WTC11 (cell line): ENCODE measurements at regions not wholly inside any gene's neighbourhood (a gene's known extent, or its start where the extent isn't known, plus 50 kb on each side); places are given as distances from the start of the nearest gene placed in this dataset.

Experiments
- ATAC-seq: fragments of 200-7000 bp; cut with Tn5 transposase; 2 replicates; pipeline ENCODE4 v1.10.0; 2021; ENCODE audit warnings: mild to moderate bottlenecking, moderate library complexity
- CTCF ChIA-PET: fragments of 300-600 bp; sonication (Branson Sonifier 250); formaldehyde crosslinking; loops from one replicate; lab custom pipeline; 2021; ENCODE audit warnings: antibody characterized with exemption; lab: Charles Lee
- POLR2A ChIA-PET: fragments of 350-600 bp; sonication (Branson Sonifier 250); formaldehyde crosslinking; loops from one replicate; lab custom pipeline; 2021; ENCODE audit warnings: antibody characterized with exemption; lab: Charles Lee
- DNase-seq: peaks from one replicate; pipeline ENCODE4 v3.0.0; 2021; ENCODE audit warnings: low spot score
- H3K27ac Mint-ChIP-seq: 2 replicates; pipeline ENCODE4 v1.8.0; 2021; ENCODE audit warnings: mixed read lengths
- H3K27me3 Mint-ChIP-seq: 2 replicates; pipeline ENCODE4 v1.8.0; 2021; ENCODE audit warnings: low read depth, mild to moderate bottlenecking, moderate library complexity, mixed read lengths
- H3K36me3 Mint-ChIP-seq: 2 replicates; pipeline ENCODE4 v1.8.0; 2021; ENCODE audit warnings: mixed read lengths
- H3K4me1 Mint-ChIP-seq: 2 replicates; pipeline ENCODE4 v1.8.0; 2022; ENCODE audit warnings: mixed read lengths
- H3K4me3 Mint-ChIP-seq: 2 replicates; pipeline ENCODE4 v1.8.0; 2021; ENCODE audit warnings: mild to moderate bottlenecking, moderate library complexity, mixed read lengths
- H3K9me3 Mint-ChIP-seq: 2 replicates; pipeline ENCODE4 v1.8.0; 2021; ENCODE audit warnings: mixed read lengths
- ARID4B ChIP-seq: sonication (generic); formaldehyde crosslinking; IDR thresholded peaks from 2 replicates; pipeline ENCODE4 v1.8.0; 2023; ENCODE audit warnings: missing genetic modification reagents, mild to moderate bottlenecking, borderline replicate concordance
- ATF3 ChIP-seq: sonication (generic); formaldehyde crosslinking; conservative IDR thresholded peaks from 2 replicates; pipeline ENCODE4 v1.8.1; 2022; ENCODE audit warnings: mild to moderate bottlenecking, missing genetic modification reagents
- ELF4 ChIP-seq: sonication (generic); formaldehyde crosslinking; IDR thresholded peaks from 2 replicates; pipeline ENCODE4 v1.8.1; 2022; ENCODE audit warnings: low read depth, mild to moderate bottlenecking, moderate library complexity, missing genetic modification reagents
- EMX1 ChIP-seq: fragments of 250-450 bp; sonication (Bioruptor Pico); IDR thresholded peaks from 2 replicates; pipeline ENCODE4 v1.8.0; 2021; ENCODE audit warnings: mild to moderate bottlenecking
- FOXJ3 ChIP-seq: sonication (generic); formaldehyde crosslinking; IDR thresholded peaks from 2 replicates; pipeline ENCODE4 v1.9.0; 2021; ENCODE audit warnings: missing genetic modification reagents, mild to moderate bottlenecking, borderline replicate concordance
- FOXK1 ChIP-seq: sonication (generic); formaldehyde crosslinking; IDR thresholded peaks from 2 replicates; pipeline ENCODE4 v1.8.0; 2022; ENCODE audit warnings: mild to moderate bottlenecking, moderate library complexity, missing genetic modification reagents
- FOXP1 ChIP-seq: sonication (generic); formaldehyde crosslinking; IDR thresholded peaks from 2 replicates; pipeline ENCODE4 v1.8.0; 2022; ENCODE audit warnings: missing genetic modification reagents, mild to moderate bottlenecking, moderate library complexity, borderline replicate concordance
- NFE2L1 ChIP-seq: sonication (generic); formaldehyde crosslinking; IDR thresholded peaks from 2 replicates; pipeline ENCODE4 v1.8.1; 2023; ENCODE audit warnings: missing genetic modification reagents
- NR2C2 ChIP-seq: sonication (generic); formaldehyde crosslinking; IDR thresholded peaks from 2 replicates; pipeline ENCODE4 v1.8.0; 2022; ENCODE audit warnings: mild to moderate bottlenecking, missing genetic modification reagents
- PREB ChIP-seq: sonication (generic); formaldehyde crosslinking; IDR thresholded peaks from 2 replicates; pipeline ENCODE4 v1.8.1; 2022; ENCODE audit warnings: mild to moderate bottlenecking, missing genetic modification reagents, moderate library complexity, borderline replicate concordance
- RELA ChIP-seq: sonication (generic); formaldehyde crosslinking; IDR thresholded peaks from 2 replicates; pipeline ENCODE4 v1.8.1; 2022; ENCODE audit warnings: missing genetic modification reagents, mild to moderate bottlenecking, borderline replicate concordance
- SP1 ChIP-seq: sonication (generic); formaldehyde crosslinking; conservative IDR thresholded peaks from 2 replicates; pipeline ENCODE4 v1.8.1; 2022; ENCODE audit warnings: missing genetic modification reagents
- TCF7 ChIP-seq: sonication (generic); formaldehyde crosslinking; IDR thresholded peaks from 2 replicates; pipeline ENCODE4 v1.8.0; 2022; ENCODE audit warnings: mild to moderate bottlenecking, low read depth, missing genetic modification reagents, moderate library complexity
- USF2 ChIP-seq: sonication (generic); formaldehyde crosslinking; IDR thresholded peaks from 2 replicates; pipeline ENCODE4 v1.8.1; 2023; ENCODE audit warnings: mild to moderate bottlenecking, missing genetic modification reagents, moderate library complexity
- TF ChIP-seq, protein P1 (sequence below): sonication (generic); formaldehyde crosslinking; IDR thresholded peaks from 2 replicates; pipeline ENCODE4 v1.8.1; 2023; ENCODE audit warnings: mild to moderate bottlenecking, missing genetic modification reagents, borderline replicate concordance
- TF ChIP-seq, protein P2 (sequence below): fragments of 250-450 bp; sonication (Bioruptor Pico); IDR thresholded peaks from 2 replicates; pipeline ENCODE4 v1.9.0; 2021; ENCODE audit warnings: mild to moderate bottlenecking, borderline replicate concordance

- TF ChIP-seq NFE2L1 (CRISPR knock-in tag) (no peak), ELF4 (CRISPR knock-in tag) (no peak), SP1 (CRISPR knock-in tag) (no peak)
Measured at GRCh38 chr9:135230386-135230765, 142.9 kb downstream of the OLFM1 start (continued).

DNA sequence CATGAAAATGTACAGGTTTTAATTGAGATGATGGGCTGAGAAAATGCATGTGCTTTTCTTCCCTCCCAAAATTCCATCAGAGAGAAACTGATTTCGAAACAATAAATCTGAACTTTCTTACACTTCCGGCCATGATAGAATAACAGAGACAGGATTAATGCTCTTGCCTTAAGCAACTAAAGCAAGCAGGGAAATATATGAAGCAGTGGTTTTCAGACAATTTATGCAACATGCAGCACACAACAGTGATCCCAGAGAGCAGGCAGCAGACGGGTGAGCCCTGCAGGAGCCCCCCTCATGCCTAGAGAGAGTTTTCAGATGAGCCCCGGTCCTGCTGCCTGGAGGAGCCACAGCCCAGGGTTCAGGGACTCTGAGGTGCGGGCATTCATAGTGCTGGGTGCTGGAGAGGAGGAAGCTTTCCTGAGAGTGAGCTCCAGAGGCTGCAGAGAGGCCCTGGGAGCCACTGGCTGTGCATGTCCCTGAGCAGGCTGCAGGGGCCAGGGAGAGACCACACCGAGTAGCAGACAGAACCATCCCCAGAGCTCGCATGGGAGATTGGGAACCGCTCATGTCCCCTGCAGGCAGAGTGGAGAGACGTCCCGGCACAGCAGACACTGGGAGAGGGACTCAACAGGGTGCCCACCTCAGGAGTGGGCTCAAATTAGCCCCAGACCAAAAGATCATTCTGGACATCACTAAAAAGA is 143.5 kb downstream of the OLFM1 start:
- DNase-seq (peak; percentile 4), ATAC-seq (no peak)
- Mint-ChIP-seq H3K9me3 (peaks cover 6% of the 10 kb centered on the region; the same call in 1 of the 2 replicates), H3K4me1 (no peaks in the 10 kb centered on the region), H3K27ac (no peak overlapping the region), H3K36me3 (no peaks in the 10 kb centered on the region), H3K4me3 (no peak overlapping the region), H3K27me3 (peaks cover 2% of the 10 kb centered on the region; the same call in 1 of the 2 replicates)
- CTCF ChIA-PET, result interaction anchor here (0.8 to 2.5 kb wide), 3 partner anchors 9 to 143 kb away, joined by 3 to 7 read pairs (median 7); no protein-coding TSS in a partner anchor
- TF ChIP-seq PREB (CRISPR knock-in tag) (no peak), FOXK1 (no peak), ATF3 (CRISPR knock-in tag) (no peak), TCF7 (CRISPR knock-in tag) (no peak), RELA (CRISPR knock-in tag) (no peak), EMX1 (CRISPR knock-in tag) (no peak), NR2C2 (CRISPR knock-in tag) (no peak), ARID4B (CRISPR knock-in tag) (no peak)
- TF ChIP-seq, protein P1, sequence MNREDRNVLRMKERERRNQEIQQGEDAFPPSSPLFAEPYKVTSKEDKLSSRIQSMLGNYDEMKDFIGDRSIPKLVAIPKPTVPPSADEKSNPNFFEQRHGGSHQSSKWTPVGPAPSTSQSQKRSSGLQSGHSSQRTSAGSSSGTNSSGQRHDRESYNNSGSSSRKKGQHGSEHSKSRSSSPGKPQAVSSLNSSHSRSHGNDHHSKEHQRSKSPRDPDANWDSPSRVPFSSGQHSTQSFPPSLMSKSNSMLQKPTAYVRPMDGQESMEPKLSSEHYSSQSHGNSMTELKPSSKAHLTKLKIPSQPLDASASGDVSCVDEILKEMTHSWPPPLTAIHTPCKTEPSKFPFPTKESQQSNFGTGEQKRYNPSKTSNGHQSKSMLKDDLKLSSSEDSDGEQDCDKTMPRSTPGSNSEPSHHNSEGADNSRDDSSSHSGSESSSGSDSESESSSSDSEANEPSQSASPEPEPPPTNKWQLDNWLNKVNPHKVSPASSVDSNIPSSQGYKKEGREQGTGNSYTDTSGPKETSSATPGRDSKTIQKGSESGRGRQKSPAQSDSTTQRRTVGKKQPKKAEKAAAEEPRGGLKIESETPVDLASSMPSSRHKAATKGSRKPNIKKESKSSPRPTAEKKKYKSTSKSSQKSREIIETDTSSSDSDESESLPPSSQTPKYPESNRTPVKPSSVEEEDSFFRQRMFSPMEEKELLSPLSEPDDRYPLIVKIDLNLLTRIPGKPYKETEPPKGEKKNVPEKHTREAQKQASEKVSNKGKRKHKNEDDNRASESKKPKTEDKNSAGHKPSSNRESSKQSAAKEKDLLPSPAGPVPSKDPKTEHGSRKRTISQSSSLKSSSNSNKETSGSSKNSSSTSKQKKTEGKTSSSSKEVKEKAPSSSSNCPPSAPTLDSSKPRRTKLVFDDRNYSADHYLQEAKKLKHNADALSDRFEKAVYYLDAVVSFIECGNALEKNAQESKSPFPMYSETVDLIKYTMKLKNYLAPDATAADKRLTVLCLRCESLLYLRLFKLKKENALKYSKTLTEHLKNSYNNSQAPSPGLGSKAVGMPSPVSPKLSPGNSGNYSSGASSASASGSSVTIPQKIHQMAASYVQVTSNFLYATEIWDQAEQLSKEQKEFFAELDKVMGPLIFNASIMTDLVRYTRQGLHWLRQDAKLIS (CRISPR knock-in tag), result no peak
- POLR2A ChIA-PET, result no interaction called here

DNA sequence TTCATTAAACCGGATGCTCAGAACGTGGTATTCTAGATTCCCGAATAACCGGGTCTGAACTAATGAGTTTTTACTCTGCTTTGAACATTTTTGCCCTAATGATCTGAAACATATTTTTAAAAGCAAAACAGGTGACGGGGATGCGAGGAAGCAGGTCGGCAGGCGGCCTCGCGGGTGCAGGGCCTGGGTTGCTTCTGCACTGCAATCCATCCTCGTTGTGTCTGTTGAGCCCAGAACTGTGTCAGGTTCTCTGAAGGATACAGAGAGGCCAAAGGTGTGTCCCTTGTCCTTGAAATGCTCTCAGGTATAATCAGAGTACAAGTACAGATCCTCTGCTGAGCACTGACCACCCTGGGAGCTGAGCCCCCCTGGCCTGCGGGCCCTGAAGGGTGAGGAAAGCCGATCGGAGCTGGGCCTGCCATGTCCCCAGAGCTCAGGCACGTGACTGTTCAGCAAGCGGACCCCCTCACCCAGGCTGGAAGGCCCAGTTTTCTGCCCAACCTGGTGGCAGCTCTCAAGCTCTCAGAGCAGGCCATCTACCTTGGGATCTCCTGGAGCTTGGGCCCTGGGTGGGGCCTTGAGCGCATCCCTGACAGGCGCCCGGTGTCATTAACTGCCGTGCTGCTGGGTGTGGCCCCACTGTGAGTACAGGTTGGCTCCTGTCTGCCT is 151.8 kb downstream of the OLFM1 start:
- Mint-ChIP-seq H3K9me3 (no peaks in the 10 kb centered on the region), H3K4me3 (no peak overlapping the region)
- CTCF ChIA-PET, result no interaction called here
- no peak for TF ChIP-seq FOXP1
- TF ChIP-seq, protein P2, sequence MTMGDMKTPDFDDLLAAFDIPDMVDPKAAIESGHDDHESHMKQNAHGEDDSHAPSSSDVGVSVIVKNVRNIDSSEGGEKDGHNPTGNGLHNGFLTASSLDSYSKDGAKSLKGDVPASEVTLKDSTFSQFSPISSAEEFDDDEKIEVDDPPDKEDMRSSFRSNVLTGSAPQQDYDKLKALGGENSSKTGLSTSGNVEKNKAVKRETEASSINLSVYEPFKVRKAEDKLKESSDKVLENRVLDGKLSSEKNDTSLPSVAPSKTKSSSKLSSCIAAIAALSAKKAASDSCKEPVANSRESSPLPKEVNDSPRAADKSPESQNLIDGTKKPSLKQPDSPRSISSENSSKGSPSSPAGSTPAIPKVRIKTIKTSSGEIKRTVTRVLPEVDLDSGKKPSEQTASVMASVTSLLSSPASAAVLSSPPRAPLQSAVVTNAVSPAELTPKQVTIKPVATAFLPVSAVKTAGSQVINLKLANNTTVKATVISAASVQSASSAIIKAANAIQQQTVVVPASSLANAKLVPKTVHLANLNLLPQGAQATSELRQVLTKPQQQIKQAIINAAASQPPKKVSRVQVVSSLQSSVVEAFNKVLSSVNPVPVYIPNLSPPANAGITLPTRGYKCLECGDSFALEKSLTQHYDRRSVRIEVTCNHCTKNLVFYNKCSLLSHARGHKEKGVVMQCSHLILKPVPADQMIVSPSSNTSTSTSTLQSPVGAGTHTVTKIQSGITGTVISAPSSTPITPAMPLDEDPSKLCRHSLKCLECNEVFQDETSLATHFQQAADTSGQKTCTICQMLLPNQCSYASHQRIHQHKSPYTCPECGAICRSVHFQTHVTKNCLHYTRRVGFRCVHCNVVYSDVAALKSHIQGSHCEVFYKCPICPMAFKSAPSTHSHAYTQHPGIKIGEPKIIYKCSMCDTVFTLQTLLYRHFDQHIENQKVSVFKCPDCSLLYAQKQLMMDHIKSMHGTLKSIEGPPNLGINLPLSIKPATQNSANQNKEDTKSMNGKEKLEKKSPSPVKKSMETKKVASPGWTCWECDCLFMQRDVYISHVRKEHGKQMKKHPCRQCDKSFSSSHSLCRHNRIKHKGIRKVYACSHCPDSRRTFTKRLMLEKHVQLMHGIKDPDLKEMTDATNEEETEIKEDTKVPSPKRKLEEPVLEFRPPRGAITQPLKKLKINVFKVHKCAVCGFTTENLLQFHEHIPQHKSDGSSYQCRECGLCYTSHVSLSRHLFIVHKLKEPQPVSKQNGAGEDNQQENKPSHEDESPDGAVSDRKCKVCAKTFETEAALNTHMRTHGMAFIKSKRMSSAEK (CRISPR knock-in tag), result no peak
- TF ChIP-seq USF2 (CRISPR knock-in tag), result no peak
- no peak for TF ChIP-seq FOXJ3
- no peak for TF ChIP-seq FOXK1

More for the DNA sequence above, 151.8 kb downstream of the OLFM1 start:
- ATAC-seq (no peak), DNase-seq (no peak)
- Mint-ChIP-seq H3K27ac (no peak overlapping the region), H3K27me3 (peaks cover 1% of the 10 kb centered on the region; the same call in 1 of the 2 replicates), H3K4me1 (peaks cover 9% of the 10 kb centered on the region; the same call in 1 of the 2 replicates), H3K36me3 (no peaks in the 10 kb centered on the region)
- POLR2A ChIA-PET, result no interaction called here
